ENCODE measurements at regions not wholly inside any gene's neighbourhood (a gene's known extent, or its start where the extent isn't known, plus 50 kb on each side); places are given as distances from the start of the nearest gene placed in this dataset.
"Not testable (repeated sequence)": the region's sequence is repeated elsewhere in the genome, so short reads cannot be mapped to it uniquely, and the experiment has no call there.

DNA sequence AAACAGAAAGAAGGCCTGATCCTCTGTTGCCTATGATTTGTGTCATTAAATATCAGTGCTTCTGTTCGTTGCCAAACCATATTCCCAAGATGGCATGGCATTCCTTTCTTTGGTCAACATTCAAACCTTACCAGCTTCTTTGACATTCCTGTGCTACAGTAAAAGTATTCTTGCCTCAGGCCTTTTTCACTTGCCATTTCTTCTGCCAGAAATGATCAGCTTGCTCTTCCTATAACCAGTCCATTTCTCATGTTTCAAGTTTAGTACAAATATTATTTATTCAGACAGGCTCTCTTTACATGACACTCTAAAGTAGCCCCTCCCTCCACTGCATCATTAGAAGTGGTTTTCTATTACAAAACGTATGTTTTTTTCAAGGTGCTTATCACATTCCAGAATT lies 278.3 kb downstream of the KCNJ2 start:
- no peak for DNase-seq (ENCODE audit: low spot score)

GRCh38 chr17:70453075-70453474 lies 283.7 kb downstream of the KCNJ2 start:
- DNase-seq (ENCODE audit: low spot score) = not testable (repeated sequence)

DNA sequence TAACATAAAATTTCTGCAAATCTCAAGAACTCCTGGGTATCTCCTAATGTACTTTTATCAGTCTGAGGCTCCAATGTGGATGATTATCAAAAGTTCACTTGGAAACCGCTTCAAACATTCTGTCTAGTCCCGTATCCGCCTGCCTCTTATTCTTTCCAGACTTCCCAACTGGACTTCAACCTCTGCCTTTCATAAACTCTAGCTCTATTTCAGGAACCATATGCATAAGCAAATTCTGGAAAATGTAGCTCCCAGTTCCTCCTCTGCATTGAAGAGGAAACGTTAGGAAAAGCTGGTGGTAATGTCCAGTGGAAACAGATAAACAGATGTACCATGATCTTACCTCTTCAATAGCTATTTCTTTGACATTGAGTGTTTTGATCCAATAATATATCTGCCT lies 285.0 kb downstream of the KCNJ2 start:
- no peak for DNase-seq (ENCODE audit: low spot score)

DNA sequence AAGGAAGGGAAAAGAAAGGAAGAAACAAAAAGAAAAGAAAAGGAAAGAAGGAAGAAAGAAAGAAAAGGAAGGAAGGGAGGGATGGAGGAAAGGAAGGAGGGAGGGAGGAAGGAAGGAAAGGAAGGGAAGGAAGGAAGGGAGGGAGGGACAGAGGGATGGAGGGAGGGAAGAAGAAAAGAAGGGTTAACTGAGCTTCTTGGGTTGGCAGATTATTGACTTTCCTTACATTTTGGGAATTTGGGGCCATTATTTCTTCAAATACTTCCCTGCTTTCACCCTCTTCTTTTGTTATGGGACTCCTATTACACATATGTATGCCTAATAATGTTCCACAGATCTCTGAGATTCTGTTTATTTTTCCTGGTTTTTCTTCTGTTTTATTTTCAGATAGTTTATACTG lies 285.6 kb downstream of the KCNJ2 start:
- DNase-seq (ENCODE audit: low spot score) = no peak

DNA sequence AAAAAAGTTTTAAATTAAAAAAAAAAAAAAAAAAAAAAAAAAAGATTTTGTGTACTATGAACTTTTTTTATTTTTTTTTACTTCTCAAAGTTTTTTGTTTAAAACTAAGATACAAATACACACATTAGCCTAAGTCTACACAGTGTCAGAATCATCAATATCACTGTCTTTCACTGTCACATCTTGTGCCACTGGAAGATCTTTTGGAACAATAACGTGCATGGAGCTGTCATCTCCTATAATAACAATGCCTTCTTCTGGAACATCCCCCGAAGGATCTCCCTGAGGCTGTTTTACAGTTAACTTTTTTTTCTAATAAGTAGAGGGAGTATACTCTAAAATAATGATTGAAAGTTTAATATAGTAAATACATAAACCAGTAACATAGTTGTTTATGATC lies 295.7 kb downstream of the KCNJ2 start:
- DNase-seq (ENCODE audit: low spot score) = no peak

DNA sequence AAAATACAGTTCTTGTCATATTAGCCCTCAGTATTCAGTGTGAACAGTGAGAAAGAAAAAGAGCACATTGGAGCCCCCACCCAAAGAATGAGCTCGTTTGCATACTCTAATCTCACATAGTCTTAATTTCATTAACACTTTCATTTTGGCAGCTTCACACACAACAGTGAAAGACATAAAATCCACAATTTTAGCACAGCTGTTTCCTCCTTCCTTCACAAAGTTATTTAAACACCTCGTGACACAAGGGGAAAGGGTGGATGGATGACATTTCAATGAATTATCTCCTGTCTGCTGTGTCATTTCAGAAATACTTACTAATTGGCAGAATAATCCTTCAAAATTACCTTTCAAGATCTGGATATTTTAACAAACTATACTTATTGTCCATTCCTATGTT lies 299.3 kb downstream of the KCNJ2 start:
- DNase-seq (ENCODE audit: low spot score) = no peak

- DNase-seq (ENCODE audit: low spot score) = no peak
Measured at GRCh38 chr17:70473049-70473448, 303.7 kb downstream of the KCNJ2 start.

- DNase-seq (ENCODE audit: low spot score) = no peak
Measured at GRCh38 chr17:70476368-70476767, 307.0 kb downstream of the KCNJ2 start.

GRCh38 chr17:70478902-70479301 lies 309.6 kb downstream of the KCNJ2 start:
- no peak for DNase-seq (ENCODE audit: low spot score)

- DNase-seq (ENCODE audit: low spot score) = no peak
Measured at GRCh38 chr17:70479779-70480178, 310.4 kb downstream of the KCNJ2 start.

GRCh38 chr17:70483624-70484023 lies 314.3 kb downstream of the KCNJ2 start:
- no peak for DNase-seq (ENCODE audit: low spot score)

- DNase-seq (ENCODE audit: low spot score) = no peak
Measured at GRCh38 chr17:70484050-70484449, 314.7 kb downstream of the KCNJ2 start.

GRCh38 chr17:70484496-70484895 lies 315.2 kb downstream of the KCNJ2 start:
- no peak for DNase-seq (ENCODE audit: low spot score)

DNA sequence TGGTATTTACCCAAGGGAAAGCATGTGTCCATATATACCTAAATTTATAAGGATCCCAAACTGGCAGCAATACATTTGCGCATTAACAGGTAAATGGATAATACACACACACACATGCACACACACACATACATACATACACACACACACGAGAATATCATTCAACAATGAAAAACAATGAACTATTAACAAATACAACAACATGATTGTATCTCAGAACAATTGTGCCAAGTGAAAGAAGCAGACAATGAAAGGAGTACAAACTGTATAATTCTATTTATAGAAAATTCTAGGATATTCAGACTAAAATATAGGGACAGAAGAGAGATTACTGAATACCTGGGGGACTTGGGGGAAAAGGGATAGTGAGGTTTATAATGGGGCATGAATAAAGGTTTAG lies 323.0 kb downstream of the KCNJ2 start:
- DNase-seq (ENCODE audit: low spot score) = no peak

GRCh38 chr17:70493277-70493874 lies 324.0 kb downstream of the KCNJ2 start:
- DNase-seq (ENCODE audit: low spot score) = no peak

- no peak for DNase-seq (ENCODE audit: low spot score)
Measured at GRCh38 chr17:70498631-70499030, 329.3 kb downstream of the KCNJ2 start.

DNA sequence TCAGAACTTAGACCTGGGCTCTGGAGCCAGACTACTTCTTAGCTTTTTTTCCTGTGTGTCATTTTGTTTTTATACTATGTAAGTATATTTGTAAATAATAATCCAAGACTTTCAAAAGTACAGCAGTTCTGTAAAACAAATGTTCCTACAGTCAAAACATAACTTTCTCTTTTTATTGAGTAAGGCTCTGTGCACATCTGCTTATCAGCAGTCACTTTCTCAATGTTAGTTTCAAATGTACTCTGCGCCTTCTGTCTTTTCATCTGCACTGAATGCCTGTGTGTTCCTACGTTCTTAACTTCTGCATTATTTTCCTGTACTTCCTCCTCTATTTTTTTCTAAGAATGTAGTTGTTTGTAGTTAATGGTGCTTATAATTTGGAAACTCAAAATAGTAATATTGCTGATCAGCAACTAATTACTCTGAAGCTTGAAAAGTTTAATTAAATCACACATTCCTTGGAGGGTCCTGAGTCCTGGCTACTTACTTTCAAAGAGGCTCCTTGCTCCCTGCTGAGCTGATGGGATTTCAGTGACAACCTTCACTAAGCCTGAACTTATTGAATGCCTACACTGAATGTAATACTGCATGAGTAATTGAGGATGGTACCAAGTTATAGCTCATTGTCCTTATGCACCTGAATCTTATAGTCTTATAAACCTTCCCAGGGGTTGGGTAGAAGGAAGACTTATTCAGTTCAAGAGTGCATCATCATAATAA lies 329.9 kb downstream of the KCNJ2 start:
- no peak for DNase-seq (ENCODE audit: low spot score)

DNA sequence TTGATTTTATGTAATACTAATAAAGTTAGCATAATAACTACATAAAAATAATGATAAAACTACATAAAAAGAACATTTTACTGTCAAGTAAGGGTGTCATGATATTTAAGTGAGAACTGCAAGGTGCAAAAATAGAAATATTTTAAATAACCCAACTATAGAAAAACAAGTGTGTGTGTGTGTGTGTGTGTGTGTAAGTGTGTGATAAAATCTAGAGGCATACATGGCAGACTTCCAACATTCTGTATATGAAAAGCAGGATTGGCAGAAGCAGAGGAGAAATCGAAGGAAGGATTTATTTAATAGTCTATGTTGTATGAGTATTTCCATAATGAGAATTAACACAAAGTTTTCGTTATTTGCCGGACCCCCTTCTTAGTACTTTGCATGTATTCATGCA lies 334.1 kb downstream of the KCNJ2 start:
- no peak for DNase-seq (ENCODE audit: low spot score)

- no peak for DNase-seq (ENCODE audit: low spot score)
Measured at GRCh38 chr17:70510288-70510687, 341.0 kb downstream of the KCNJ2 start.

DNA sequence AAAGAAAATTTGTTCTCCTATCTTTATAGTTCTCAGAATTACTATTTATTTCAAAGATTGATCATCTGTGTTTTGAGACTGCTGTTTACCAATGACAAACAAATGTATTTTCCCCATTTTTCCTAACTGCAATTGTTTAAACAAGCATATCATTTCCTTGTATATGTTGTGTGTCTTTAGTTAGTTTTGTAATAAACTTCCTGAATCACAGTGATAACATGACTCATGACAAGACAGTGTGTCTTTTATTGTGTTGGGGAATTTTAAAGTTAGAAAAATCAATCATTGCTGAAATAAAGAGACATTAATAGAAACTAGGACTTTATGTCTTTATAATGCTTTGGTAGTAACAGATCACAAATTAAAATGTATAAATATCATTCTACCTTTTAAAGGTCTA lies 348.5 kb downstream of the KCNJ2 start:
- DNase-seq (ENCODE audit: low spot score) = no peak

- DNase-seq (ENCODE audit: low spot score) = no peak
Measured at GRCh38 chr17:70519300-70519699, 350.0 kb downstream of the KCNJ2 start.

- no peak for DNase-seq (ENCODE audit: low spot score)
Measured at GRCh38 chr17:70520447-70520846, 351.1 kb downstream of the KCNJ2 start.

- DNase-seq (ENCODE audit: low spot score) = no peak
Measured at GRCh38 chr17:70520956-70521355, 351.6 kb downstream of the KCNJ2 start.

- DNase-seq (ENCODE audit: low spot score) = no peak
Measured at GRCh38 chr17:70521821-70522256, 352.5 kb downstream of the KCNJ2 start.
